ENCODE measurements at regions not wholly inside any gene's neighbourhood (a gene's known extent, or its start where the extent isn't known, plus 50 kb on each side); places are given as distances from the start of the nearest gene placed in this dataset.
A peak's percentile ranks its signal among the peaks of the same experiment; 100 is the strongest.

- Histone ChIP-seq H3K4me2 (peak overlapping the region; percentile 88), H3K4me1 (ENCODE audit: low read depth, poor library complexity, severe bottlenecking) (peaks cover 90% of the 10 kb centered on the region)
Observed at GRCh38 chr9:22241024-22241423, 205.6 kb upstream of the DMRTA1 start.

DNA sequence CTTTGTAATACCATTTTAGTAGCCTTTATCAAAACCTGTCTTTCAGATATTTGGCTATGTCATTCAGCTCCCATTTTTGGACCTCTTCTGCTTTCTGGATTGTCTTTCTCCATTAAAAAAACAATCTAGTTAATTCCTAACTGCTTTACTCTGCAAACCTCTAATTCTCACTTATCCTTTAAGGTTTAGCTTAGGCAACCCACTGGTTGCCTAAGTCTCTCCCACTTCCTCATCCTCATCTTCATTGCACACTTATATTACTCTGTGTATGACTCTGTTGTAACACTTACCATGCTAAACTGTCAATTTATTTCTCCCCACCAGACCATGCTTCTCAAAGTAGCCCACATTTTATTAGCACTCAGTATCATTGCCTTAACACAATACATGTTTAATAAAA is 205.0 kb upstream of the DMRTA1 start:
- Histone ChIP-seq H2AFZ (ENCODE audit: low read depth) (no peak overlapping the region), H3K4me2 (peak overlapping the region; percentile 88), H3K9ac (peak overlapping the region; percentile 54; the same call in 1 of the 2 replicates), H3K4me1 (ENCODE audit: low read depth, poor library complexity, severe bottlenecking) (peaks cover 88% of the 10 kb centered on the region), H3K27me3 (ENCODE audit: insufficient read depth, low read depth) (no peaks in the 10 kb centered on the region), H4K20me1 (ENCODE audit: insufficient read depth) (no peaks in the 10 kb centered on the region), H3K4me3 (IDR thresholded peaks at IDR 0.05; ENCODE audit: insufficient read depth, low read depth, low read length) (no peak overlapping the region), H3K79me2 (ENCODE audit: insufficient read depth, low read depth) (no peaks in the 10 kb centered on the region), H3K36me3 (ENCODE audit: insufficient read depth) (no peaks in the 10 kb centered on the region), H3K27ac (peak overlapping the region; percentile 91)
- TF ChIP-seq, protein P1, sequence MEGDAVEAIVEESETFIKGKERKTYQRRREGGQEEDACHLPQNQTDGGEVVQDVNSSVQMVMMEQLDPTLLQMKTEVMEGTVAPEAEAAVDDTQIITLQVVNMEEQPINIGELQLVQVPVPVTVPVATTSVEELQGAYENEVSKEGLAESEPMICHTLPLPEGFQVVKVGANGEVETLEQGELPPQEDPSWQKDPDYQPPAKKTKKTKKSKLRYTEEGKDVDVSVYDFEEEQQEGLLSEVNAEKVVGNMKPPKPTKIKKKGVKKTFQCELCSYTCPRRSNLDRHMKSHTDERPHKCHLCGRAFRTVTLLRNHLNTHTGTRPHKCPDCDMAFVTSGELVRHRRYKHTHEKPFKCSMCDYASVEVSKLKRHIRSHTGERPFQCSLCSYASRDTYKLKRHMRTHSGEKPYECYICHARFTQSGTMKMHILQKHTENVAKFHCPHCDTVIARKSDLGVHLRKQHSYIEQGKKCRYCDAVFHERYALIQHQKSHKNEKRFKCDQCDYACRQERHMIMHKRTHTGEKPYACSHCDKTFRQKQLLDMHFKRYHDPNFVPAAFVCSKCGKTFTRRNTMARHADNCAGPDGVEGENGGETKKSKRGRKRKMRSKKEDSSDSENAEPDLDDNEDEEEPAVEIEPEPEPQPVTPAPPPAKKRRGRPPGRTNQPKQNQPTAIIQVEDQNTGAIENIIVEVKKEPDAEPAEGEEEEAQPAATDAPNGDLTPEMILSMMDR (conservative IDR thresholded peaks at IDR 0.05; ENCODE audit: low read depth, low read length) = no peak

More at GRCh38 chr9:22241024-22241423, 205.6 kb upstream of the DMRTA1 start:
- Histone ChIP-seq H3K27me3 (ENCODE audit: insufficient read depth, low read depth) (no peaks in the 10 kb centered on the region), H4K20me1 (ENCODE audit: insufficient read depth) (no peaks in the 10 kb centered on the region), H2AFZ (ENCODE audit: low read depth) (peak overlapping the region; percentile 28; the same call in 1 of the 2 replicates), H3K4me3 (IDR thresholded peaks at IDR 0.05; ENCODE audit: insufficient read depth, low read depth, low read length) (no peak overlapping the region), H3K79me2 (ENCODE audit: insufficient read depth, low read depth) (no peaks in the 10 kb centered on the region), H3K9ac (peak overlapping the region; percentile 54), H3K36me3 (ENCODE audit: insufficient read depth) (no peaks in the 10 kb centered on the region), H3K27ac (peak overlapping the region; percentile 91)
- TF ChIP-seq, protein P1 (conservative IDR thresholded peaks at IDR 0.05; ENCODE audit: low read depth, low read length) = no peak

DNA sequence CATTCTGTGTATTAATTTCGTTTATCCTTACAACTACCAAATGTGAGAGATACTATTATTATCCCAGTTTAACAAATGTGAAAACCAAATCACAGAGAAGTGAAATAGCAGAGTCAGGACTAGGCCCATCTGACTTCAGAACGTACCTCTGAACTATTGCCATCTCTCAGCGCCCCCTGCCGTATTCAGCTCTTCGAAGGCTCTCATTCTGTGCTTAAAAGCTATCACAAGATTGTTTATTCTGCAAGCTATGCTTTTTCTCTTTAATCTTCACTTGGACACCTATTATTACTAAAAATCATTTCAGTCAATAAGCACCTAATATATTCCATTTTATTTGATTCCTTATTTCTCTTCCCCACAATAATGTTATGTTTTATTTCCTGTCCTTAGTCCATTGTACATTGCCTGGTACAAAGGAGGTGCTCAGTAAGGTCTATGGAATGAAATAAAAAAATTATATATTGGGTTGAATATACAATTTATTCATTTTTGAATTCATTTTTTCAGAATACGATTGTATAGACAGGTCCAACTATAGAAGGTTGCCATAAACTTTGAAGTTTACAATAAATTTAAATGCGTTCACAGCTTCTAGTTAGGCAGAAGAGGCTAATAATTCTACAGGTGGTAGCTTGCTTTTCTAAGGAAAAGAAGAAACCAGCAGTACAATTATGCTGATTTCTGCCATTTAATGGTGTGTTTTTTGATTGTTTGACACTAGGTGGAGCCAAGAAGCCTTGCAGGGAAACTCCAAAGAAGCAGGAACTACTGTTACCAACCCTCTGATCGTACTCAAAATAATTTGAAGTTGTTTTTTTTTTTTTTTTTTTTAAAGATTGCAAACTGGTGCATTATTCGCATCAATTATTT is 202.2 kb upstream of the DMRTA1 start:
- peak overlapping the region; percentile 88 for H3K4me2 ChIP-seq
- H3K9ac ChIP-seq = peak overlapping the region; percentile 33; the same call in 1 of the 2 replicates
- H4K20me1 ChIP-seq (ENCODE audit: insufficient read depth) = no peaks in the 10 kb centered on the region
- no peaks in the 10 kb centered on the region for H3K79me2 ChIP-seq (ENCODE audit: insufficient read depth, low read depth)
- no peaks in the 10 kb centered on the region for H3K27me3 ChIP-seq (ENCODE audit: insufficient read depth, low read depth)
- peaks cover 60% of the 10 kb centered on the region for H3K4me1 ChIP-seq (ENCODE audit: low read depth, poor library complexity, severe bottlenecking)
- TF ChIP-seq, protein P1 (conservative IDR thresholded peaks at IDR 0.05; ENCODE audit: low read depth, low read length) = peak; percentile 87
- peak overlapping the region; percentile 51; the same call in 1 of the 2 replicates for H2AFZ ChIP-seq (ENCODE audit: low read depth)
- peak overlapping the region; percentile 91; the same call in 1 of the 2 replicates for H3K27ac ChIP-seq
- no peak overlapping the region for H3K4me3 ChIP-seq (IDR thresholded peaks at IDR 0.05; ENCODE audit: insufficient read depth, low read depth, low read length)
- H3K36me3 ChIP-seq (ENCODE audit: insufficient read depth) = no peaks in the 10 kb centered on the region

GRCh38 chr9:22255337-22255736 is 191.3 kb upstream of the DMRTA1 start:
- no peak overlapping the region for H2AFZ ChIP-seq (ENCODE audit: low read depth)
- no peak overlapping the region for H3K27ac ChIP-seq
- H3K27me3 ChIP-seq (ENCODE audit: insufficient read depth, low read depth) = no peaks in the 10 kb centered on the region
- no peaks in the 10 kb centered on the region for H3K79me2 ChIP-seq (ENCODE audit: insufficient read depth, low read depth)
- H3K4me3 ChIP-seq (IDR thresholded peaks at IDR 0.05; ENCODE audit: insufficient read depth, low read depth, low read length) = no peak overlapping the region
- no peaks in the 10 kb centered on the region for H4K20me1 ChIP-seq (ENCODE audit: insufficient read depth)
- no peak overlapping the region for H3K9ac ChIP-seq
- no peaks in the 10 kb centered on the region for H3K4me1 ChIP-seq (ENCODE audit: low read depth, poor library complexity, severe bottlenecking)
- TF ChIP-seq, protein P1 (conservative IDR thresholded peaks at IDR 0.05; ENCODE audit: low read depth, low read length) = no peak
- H3K4me2 ChIP-seq = no peak overlapping the region
- H3K36me3 ChIP-seq (ENCODE audit: insufficient read depth) = no peaks in the 10 kb centered on the region
